Vagina (tissue), 2 donors: ENCODE measurements at regions not wholly inside any gene's neighbourhood (a gene's known extent, or its start where the extent isn't known, plus 50 kb on each side); places are given as distances from the start of the nearest gene placed in this dataset.

Source experiments
- CTCF ChIP-seq, 3 experiments: fragments of 450-650 bp in 2 of 3; fragments of 200-600 bp in 1 of 3; sonication (generic) in 1 of 3; IDR thresholded peaks; one replicate each; pipeline ENCODE4 v1.5.1; 2017 to 2019; ENCODE audit warnings: antibody characterized with exemption in 3 of 3, mild to moderate bottlenecking in 2 of 3, moderate library complexity in 2 of 3
- POLR2A ChIP-seq, 2 donors: fragments of 450-650 bp; IDR thresholded peaks; one replicate each; pipeline ENCODE4 v1.6.1; 2017; ENCODE audit warnings: antibody characterized with exemption in 2 of 2, mild to moderate bottlenecking in 2 of 2, moderate library complexity in 2 of 2
- POLR2AphosphoS5 ChIP-seq, 2 donors: sonication (generic); formaldehyde crosslinking; IDR thresholded peaks; one replicate each; pipeline ENCODE4 v1.9.0; 2017; ENCODE audit warnings: antibody characterized with exemption in 2 of 2, mild to moderate bottlenecking in 2 of 2, low read depth in 1 of 2; ENCODE audit not compliant: insufficient read depth in 1 of 2

- TF ChIP-seq POLR2AphosphoS5 (IDR thresholded peaks at IDR 0.05; ENCODE audit: insufficient read depth in 1 of 2, low read depth in 1 of 2) (no peak), CTCF (IDR thresholded peaks at IDR 0.05) (no peak), POLR2A (IDR thresholded peaks at IDR 0.05) (no peak)
Measured at GRCh38 chr21:35909456-35910223, 150.7 kb downstream of the SETD4 start.
